Hypothalamus (tissue), 51 donors: ENCODE measurements at regions not wholly inside any gene's neighbourhood (a gene's known extent, or its start where the extent isn't known, plus 50 kb on each side); places are given as distances from the start of the nearest gene placed in this dataset.

Experiments used
- DNase-seq, 51 donors: peaks; one replicate each; lab custom pipeline; 2025; lab: John Stamatoyannopoulos, UW

DNA sequence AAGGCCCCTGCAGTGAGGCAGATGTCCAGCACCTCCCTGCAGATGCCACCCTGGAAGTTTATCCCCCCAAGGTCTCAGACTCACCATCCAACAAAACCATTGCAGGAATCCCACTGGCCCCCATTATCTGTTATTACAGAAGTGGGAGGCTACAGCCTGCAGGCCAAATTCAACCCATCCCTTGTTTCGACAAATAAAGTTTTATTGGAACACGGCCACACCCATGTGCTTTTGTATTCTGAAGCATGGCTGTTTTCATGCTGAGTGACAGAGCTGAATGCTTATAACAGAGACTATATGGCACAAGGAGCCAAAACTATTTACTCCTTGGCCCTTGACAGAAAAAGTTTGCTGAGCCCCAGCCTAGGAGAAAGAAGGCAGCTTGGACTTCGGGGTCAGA, 428.8 kb downstream of the CDK5RAP2 start:
- DNase-seq = no peak

DNA sequence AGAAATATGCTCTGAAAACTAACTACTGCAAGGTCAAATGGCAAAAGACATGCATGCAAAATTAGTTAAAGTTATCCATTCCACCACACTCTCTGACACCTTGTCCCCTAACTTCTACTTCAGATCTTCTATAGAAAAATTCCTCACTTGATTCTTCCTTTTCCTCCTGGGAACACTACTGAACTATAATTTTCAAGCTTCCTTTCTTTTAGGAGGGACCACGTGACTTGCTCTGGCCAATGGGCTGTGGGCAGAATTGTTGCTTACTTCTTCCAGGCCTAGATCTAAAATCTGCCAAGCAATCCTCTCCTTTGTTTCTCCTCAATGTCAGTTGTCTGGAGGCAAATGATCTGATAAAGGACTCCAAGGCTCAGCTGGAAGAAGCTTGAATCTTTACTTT, 441.0 kb downstream of the CDK5RAP2 start:
- DNase-seq = no peak

DNA sequence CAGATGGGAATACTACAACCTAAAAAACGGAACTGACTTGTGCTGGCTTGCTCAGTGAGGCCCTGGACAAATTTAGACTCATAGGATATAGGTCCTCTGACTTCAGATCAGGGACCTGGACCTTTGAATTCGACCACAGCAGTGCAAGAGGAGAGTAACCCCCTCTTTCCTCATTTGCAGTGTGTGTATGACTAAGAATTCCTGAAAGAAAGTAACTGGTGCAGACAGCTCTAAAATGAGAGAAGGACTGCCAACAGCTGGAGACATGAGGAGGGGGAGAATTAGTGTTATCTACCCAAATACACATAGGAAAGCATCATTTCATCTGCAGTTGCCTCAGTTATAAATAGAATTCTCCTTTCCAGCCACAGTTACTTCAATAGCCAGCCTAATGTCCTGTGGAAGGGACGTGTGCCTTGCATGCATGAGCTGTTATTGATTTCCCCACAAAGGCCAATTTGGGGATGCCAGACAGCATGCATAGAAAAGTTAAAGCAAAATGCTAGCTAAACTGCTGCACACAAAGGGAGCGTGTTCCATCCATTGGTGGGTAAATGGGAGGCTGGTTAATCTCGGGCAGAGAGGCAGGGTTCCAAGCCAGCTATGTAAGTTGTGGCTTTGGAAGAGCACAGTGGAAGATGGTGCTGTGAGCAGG, 442.7 kb downstream of the CDK5RAP2 start:
- no peak for DNase-seq

DNA sequence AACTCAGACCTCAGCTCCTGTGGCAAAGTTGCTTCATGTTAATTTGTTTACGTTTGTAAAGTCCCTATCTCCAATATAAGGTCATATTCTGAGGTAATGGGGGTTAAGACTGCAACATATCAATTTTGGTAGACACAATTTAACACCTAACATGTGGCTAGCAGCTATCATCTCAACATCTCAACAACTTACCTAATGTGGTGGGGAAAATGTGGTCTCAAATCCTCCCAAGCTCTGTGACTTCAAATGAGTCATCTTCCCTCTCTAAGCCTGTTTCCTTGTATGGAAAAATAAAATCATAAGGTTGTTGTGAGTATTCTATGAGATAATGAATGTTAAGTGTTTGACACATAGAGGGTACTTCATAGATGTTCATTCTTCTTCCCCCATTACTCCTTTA, 443.3 kb downstream of the CDK5RAP2 start:
- no peak for DNase-seq

DNA sequence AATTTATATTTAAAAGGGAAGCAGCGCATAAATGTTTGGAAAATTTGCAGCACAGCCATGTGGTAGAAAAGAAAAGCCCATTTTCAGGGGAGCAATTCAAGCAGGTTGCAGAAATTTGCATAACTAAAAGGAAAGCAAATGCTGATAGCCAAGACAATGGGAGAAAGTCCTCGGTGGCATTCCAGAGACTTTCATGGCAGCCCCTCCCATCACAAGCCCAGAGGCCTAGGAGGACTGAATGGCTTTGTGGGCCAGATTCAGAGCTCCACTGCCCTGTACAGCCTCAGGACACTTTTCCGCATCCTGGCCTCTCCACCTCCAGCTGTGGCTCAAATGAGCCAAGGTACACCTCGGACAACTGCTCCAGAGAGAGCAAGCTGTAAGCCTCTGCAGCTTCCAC, 462.9 kb downstream of the CDK5RAP2 start:
- DNase-seq = no peak

DNA sequence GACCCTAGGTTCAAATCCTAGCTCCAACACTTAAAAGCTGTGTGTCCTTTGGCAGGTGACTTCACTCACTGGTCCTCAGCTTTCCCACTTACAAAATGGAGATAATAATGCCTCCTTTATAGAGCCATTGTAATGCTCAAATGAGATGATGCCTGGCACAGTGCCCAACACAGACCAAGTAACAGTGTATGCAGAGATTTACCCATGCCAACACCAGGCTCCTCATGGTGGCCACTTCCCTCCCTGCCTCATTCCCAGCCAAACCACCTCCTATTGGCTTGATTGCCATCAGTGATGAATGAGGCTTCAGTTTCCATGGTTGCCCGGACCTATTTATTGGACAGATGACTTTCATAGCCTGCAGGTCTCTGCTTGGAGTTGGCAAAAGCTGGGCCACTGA, 469.4 kb downstream of the CDK5RAP2 start:
- peak in 7 of 51 donors; percentile 1 to 19 (median 4) for DNase-seq

DNA sequence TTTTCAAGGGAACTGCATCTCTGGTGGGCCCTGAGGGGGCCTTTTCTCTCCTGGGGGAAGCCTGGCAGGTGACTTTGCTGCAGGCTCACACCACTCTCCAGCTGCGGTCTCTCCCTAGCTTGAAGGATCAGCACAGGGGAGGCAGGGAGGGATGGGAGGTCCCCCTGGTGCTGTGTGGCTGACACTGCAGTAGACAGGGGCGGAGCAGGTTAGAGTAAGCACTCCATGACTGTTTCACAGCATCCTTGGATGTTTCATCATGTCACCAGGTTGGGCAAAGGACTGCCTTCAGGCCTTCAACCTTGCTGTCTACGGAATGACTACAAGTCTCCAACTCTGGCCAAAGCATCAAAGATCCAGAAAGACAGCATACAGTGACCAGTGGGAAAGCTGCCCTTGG, 470.7 kb downstream of the CDK5RAP2 start:
- DNase-seq = no peak

DNA sequence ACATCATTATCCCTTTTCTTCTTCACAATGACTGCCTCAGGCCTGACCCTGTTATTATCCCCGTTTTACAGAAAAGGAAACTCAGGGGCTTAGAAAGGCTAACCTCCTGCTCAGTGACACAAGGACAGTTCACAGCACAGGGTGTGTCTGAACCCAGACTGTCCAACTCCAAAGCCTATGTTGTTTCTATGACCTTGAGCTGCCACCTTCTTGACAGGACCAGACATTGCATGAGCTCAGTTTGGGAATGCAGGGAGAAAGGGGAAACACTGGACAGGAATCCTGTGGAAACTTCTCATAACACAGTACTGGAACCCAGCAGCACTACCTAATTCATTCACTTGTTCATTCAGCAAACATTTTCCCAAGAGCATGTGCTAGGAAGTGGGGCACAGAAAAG, 472.8 kb downstream of the CDK5RAP2 start:
- DNase-seq = no peak

DNA sequence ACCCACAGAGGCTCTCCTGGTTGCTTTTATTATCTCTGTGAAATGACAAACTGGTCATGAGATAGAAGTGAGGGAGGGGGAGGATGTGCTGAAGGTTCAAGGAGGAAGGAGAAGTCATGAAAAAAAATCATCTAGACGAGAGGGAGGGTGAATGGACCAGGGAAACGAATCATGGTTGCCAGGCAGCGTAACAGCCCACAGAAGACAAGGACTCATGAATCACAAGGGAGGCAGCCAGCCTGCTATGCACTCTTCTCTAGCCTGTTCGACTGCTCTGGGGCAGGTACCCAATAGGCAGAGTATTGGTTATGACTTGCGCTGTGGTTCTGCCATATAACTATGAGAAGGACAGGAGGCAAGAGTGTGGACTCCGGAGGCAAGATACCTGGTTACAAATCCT, 475.2 kb downstream of the CDK5RAP2 start:
- peak in 3 of 51 donors; percentile 7 to 25 (median 14) for DNase-seq

DNA sequence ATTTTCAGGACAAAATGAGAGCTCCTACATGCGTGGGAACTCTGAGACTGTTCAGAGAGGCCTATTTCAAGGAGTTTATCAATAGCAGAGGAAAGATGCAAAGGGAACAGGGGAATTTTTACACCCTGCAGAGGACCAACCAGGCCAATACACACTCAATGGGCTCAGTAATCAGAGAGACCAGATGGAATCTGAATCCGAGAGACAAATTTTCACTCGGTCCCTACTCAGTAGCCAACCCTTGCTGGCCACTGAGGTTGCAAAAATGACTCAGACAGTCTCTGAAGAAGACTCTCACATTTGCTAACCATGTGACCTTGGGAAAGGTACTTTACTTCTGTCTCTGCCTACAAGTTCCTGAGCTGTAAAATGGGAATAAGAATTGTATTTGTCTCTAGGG, 479.4 kb downstream of the CDK5RAP2 start:
- no peak for DNase-seq

DNA sequence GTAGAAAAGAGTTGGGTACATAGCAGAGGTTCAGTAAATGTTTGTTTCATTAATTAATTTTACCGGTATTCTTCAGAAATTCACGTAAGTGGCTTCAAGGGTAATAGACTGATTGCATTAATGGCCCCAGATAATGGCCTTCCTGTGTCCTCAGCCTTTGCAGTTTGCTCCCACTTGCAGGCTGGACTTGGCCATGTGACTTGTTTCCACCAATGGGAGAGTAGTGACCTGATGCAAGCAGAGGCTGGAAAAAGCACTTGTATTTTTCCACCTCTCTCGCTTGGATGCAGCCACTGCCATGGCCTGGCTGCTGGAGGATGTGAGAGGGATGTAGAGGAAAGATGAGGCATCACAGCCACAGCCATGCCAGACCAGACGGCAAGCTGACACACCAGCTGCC, 480.9 kb downstream of the CDK5RAP2 start:
- DNase-seq = no peak

DNA sequence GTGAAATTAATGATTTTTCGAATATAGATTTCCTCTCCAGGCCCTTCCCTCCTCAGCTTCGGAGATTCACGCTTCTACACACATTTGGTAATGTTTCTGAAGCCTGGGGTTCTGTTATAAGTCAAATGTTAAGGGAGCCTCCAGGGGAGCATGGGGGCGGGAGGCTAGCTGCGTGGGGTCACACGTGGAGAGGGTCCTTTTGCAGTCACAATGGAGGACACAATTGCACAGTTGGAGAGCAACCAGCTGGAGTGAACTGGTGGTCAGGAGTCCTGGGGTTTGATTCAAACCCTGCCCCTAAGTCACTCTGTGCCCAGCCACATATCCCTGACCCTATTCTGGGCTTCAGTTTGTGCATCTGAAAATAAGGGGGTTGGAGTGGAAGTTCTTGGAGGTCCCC, 481.4 kb downstream of the CDK5RAP2 start:
- DNase-seq = no peak

DNA sequence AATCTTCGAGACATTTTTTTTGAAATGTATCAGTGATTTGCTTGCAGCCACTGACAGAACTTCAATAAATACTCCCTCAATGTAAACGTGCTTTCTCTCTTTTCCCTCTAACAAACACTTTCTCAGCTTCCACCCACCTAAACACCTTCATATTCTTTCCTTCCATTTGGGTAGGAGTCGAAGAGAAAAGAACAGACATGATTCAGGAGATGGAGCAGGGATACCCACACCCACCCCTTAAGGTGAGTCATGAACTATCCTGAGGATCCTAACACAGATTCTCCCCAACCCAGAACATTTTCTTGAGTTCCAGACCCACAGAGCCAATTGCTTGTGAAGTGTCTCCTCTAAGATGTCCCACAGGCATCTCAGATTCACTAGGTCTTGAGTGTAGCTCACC, 488.8 kb downstream of the CDK5RAP2 start:
- peak in 2 of 51 donors; percentile 18 to 21 for DNase-seq

DNA sequence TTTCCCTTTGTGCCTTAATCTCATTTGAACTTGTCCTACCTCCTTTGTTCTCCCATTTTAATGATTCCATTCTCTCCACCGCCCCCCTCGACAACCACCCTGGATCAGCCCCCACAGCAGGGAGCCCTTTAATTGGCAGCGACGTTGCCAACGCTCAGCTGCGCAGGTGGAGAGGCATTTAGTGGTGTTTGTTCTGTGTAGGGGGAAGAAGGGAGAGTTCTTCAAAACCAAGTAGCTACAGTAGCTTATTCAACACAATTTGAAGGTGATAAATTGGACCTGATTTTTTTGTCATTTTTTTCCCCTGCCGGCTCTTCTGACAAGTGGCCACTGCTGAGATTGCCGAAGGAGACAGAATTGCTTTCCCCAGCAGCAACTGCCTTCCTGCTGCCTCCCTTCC, 499.1 kb downstream of the CDK5RAP2 start:
- DNase-seq = peak in 2 of 51 donors; percentile 2 to 9

DNA sequence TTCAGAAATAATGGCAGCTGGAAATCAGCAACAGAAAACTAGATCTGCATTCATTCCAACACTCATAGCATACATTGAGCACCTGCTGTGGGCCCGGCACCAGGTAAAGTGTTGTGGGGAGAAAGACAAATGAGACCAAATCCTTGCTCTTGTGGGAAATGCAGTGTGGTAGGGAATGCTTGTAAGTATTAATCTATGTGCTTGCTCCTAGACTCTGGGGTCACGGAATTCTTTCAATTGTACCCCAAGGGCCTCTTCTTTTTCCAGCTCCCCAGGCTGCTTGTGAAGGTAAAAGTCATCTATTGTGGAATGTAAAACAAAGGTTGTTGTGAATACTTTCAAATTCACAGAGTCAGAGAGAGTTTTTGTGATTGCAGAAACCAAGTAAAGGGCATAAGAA, 501.9 kb downstream of the CDK5RAP2 start:
- DNase-seq = no peak

DNA sequence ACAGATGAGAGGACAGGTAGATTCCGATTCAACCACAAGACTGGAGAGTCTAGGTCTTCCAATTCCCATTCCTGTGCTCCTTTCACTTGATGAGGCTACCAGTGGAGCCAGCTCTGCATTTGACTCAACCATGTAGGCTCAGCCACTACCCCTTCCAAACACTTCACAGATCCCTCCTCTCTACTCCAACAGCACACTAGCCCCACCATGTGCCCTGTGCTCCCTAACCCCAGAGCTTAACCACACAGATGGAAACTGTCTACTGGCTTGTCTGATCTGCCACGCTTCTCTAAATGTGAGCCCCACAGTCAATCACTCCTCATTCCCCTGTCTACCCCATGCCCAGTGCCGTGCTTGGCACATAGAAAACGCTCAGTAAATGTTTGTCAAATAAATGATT, 508.2 kb downstream of the CDK5RAP2 start:
- no peak for DNase-seq

DNA sequence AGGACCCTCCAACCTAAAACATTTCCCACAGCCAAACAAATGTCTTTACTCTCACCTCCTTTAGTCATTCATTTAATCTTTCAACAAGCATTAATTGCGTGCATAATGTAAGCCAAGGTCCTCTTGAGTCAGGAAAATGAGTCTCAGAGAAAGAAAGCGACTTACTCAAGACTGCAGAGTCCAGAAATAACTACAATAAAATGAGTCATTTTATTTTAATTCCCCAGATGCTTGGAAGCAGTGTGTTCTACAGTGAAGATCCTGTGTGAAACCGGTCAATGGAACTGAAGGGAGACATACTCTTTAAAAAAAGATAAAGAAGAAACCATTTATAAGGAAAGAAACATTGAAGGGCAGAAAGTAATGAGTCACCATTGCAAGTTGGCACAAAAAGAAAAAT, 513.7 kb downstream of the CDK5RAP2 start:
- peak in 1 of 51 donors; percentile 10 for DNase-seq

DNA sequence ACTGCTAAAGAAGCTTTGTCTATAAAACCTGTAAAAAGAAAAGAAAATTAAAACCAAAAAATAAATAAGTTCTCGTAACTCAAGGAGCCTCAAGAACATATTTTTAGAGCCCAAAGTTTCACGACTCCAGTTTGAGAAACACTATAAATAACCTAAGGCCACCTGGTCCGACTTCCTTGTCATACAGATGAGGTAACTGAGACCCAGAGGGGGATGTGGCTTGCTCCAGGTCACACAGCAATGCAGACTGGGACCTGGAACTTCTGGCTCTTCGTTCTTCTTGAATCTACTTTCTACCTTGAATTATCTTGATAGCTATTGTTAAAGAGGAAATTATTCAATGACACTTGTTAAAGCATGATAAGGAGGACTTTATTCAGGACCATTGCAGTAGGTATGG, 514.8 kb downstream of the CDK5RAP2 start:
- no peak for DNase-seq

DNA sequence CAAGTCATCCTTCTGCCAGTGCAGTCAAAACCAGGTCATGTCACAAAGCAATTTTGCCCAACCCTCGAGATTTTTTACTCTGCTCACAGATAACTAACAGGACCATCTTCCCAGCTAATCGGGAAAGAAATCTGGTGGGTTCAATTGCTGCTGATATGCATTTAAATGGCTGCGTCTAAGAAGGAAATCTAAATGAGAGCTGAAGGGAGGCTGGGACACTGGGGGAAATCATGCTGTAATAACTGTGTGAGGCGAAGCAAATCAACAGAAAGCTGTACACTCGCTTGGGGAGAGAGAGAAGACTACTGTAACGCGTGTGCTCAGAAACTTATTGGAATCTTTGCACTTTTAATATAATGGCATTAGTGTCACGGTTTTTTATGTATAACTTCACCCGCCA, 535.0 kb downstream of the CDK5RAP2 start:
- DNase-seq = no peak

DNA sequence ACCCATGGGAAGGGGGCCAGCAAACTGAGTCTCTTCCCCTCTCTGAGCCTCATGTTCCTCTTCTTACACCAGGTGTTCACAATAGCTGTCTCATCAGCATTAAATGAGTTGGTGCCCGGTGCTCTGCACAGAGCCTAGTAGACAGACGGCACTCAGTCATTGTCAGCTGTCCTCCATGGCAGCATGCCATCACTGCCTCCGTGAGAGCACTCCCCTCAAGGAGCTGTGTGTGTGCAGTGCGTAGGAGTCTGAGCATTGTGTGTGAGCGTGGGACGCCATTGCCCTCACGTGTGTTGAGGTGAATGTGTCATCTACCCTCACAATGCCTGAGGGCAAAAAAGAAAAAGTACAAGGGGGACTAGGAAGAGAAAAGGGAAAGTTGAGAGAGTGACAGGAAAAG, 536.5 kb downstream of the CDK5RAP2 start:
- peak in 1 of 51 donors; percentile 10 for DNase-seq

DNA sequence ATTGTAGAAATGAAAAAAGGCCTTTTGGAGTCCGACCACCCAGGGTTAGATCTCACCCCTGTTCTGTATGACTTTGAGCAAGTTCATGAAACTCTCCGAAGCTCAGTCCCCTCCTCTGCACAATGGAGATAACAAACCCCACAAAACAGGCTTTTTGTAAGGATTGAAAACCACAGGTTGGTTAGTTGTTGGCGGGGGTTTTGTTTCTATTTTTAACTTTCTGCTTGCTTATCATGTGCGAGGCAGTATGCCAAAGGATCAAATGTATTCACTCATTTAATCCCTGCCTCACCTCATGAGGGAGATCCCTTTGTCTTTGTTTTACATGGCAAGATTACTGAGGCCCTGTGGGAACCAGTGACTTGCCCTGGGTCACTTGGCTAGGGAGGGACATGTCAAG, 539.1 kb downstream of the CDK5RAP2 start:
- no peak for DNase-seq

DNA sequence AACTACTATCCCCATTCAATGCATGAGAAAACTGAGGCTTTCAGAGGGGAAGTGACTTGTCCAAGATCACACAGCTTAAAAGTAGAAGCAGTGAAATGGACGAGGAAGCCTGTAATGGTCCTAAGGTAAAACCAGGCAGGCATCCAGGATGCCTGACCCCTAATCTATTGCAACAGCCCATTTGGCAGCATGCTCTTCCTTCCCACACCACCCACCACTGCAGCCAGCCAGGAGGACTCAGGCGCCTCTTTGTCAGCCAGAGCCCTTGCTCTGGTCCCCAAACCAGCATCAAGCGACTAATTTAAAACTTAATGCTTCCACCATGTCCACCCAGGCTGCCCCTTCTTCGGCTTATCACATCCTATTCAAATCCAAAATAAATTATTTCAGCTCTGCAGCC, 541.6 kb downstream of the CDK5RAP2 start:
- DNase-seq = no peak

DNA sequence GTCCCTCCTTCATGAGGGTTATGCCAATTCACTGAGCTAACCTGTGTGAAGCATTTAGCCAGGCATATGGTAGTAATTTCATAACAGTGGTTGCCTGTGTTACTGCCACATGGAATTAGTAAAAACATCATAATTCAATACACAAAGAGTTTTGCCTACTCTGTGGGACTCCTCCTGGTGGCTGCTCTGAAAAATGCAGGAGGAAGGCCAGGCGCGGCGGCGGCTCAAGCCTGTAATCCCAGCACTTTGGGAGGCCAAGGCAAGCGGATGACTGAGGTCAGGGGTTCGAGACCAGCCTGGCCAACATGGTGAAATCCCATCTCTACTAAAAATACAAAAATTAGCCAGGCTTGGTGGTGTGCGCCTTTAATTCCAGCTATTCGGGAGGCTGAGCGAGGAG, 547.3 kb downstream of the CDK5RAP2 start:
- DNase-seq = no peak
